GM12891 (cell line): ENCODE measurements at regions not wholly inside any gene's neighbourhood (a gene's known extent, or its start where the extent isn't known, plus 50 kb on each side); places are given as distances from the start of the nearest gene placed in this dataset.

Experiments
- PAX5 ChIP-seq: IDR thresholded peaks from 2 replicates; pipeline ENCODE4 v1.6.1; 2011; ENCODE audit warnings: low read length, moderate library complexity, mild to moderate bottlenecking; ENCODE audit not compliant: insufficient read depth, severe bottlenecking
- POLR2A ChIP-seq: IDR thresholded peaks from 2 replicates; pipeline ENCODE4 v1.6.1; 2011; ENCODE audit warnings: low read depth, low read length, control low read depth
- POLR2AphosphoS5 ChIP-seq: IDR thresholded peaks from 2 replicates; pipeline ENCODE4 v1.6.1; 2011; ENCODE audit warnings: low read depth, low read length, control low read depth
- TAF1 ChIP-seq: IDR thresholded peaks from 2 replicates; pipeline ENCODE4 v1.6.1; 2011; ENCODE audit warnings: low read depth, low read length, control low read depth

DNA sequence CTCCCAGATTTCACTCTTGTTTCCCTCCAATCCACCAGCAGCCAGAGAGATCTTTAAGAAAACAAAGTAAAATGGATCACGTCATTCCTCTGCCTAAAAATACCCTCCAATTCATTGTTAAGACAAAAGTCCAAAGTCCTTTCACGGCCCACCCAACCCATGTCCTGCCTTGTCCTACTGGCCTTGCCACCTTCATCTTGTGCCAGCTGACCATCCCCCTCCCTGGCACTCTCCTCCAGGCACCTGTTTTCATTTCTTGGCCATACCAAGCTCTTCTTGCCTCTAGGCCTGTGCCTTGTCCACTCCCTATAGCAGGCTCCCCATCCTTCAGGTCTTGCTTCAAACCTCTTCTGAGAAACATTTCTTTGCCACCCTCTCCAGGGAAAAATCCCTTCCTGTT is 307.6 kb downstream of the MSX2 start:
- TF ChIP-seq POLR2A (no peak), TAF1 (no peak), POLR2AphosphoS5 (no peak), PAX5 (no peak)
